OCI-LY1 (cell line): ENCODE measurements at regions not wholly inside any gene's neighbourhood (a gene's known extent, or its start where the extent isn't known, plus 50 kb on each side); places are given as distances from the start of the nearest gene placed in this dataset.
"Not testable (repeated sequence)": the region's sequence is repeated elsewhere in the genome, so short reads cannot be mapped to it uniquely, and the experiment has no call there.

Source experiments
- H2AFZ ChIP-seq: fragments of 200-600 bp; sonication (generic), shearing (Covaris generic); 2 replicates; pipeline ENCODE4 v1.6.0; 2014; ENCODE audit warnings: antibody characterized with exemption, mild to moderate bottlenecking, low read length
- H3F3A ChIP-seq: fragments of 200-600 bp; sonication (generic), shearing (Covaris generic); 2 replicates; pipeline ENCODE4 v1.6.0; 2014; ENCODE audit warnings: mild to moderate bottlenecking, antibody characterized with exemption, low read length, moderate library complexity; ENCODE audit not compliant: insufficient read depth
- H3K27ac ChIP-seq: fragments of 200-600 bp; sonication (generic); 2 replicates; pipeline ENCODE4 v1.5.1; 2014; ENCODE audit warnings: low read length, mixed run types, mild to moderate bottlenecking, low read depth; ENCODE audit not compliant: poor library complexity, severe bottlenecking
- H3K27me3 ChIP-seq: fragments of 200-600 bp; sonication (generic); 2 replicates; pipeline ENCODE4 v1.6.0; 2014; ENCODE audit warnings: antibody characterized with exemption, mild to moderate bottlenecking, low read length, moderate library complexity; ENCODE audit not compliant: insufficient read depth
- H3K36me3 ChIP-seq: fragments of 200-600 bp; sonication (generic); 2 replicates; pipeline ENCODE4 v1.6.1; 2014; ENCODE audit warnings: mild to moderate bottlenecking, antibody characterized with exemption, low read length, moderate library complexity, mixed read lengths; ENCODE audit not compliant: insufficient read depth
- H3K4me1 ChIP-seq: fragments of 200-600 bp; sonication (generic); 2 replicates; pipeline ENCODE4 v1.5.1; 2014; ENCODE audit warnings: mild to moderate bottlenecking, low read length, moderate library complexity; ENCODE audit not compliant: insufficient read depth, severe bottlenecking
- H3K4me2 ChIP-seq: fragments of 200-600 bp; sonication (generic), shearing (Covaris generic); 2 replicates; pipeline ENCODE4 v1.6.1; 2014; ENCODE audit warnings: low read length
- H3K4me3 ChIP-seq: fragments of 200-600 bp; sonication (generic); 2 replicates; pipeline ENCODE4 v1.5.1; 2014; ENCODE audit warnings: low read length, low read depth, mild to moderate bottlenecking, mixed read lengths; ENCODE audit not compliant: poor library complexity, severe bottlenecking
- H3K79me2 ChIP-seq: fragments of 200-600 bp; shearing (Covaris generic); 2 replicates; pipeline ENCODE4 v1.6.1; 2016; ENCODE audit warnings: mixed run types, low read length, mixed read lengths; ENCODE audit not compliant: insufficient read depth
- H3K9ac ChIP-seq: fragments of 200-600 bp; sonication (generic), shearing (Covaris generic); 2 replicates; pipeline ENCODE4 v1.6.1; 2014; ENCODE audit warnings: mild to moderate bottlenecking, low read length, mixed read lengths
- H3K9me2 ChIP-seq: fragments of 200-600 bp; sonication (generic), shearing (Covaris generic); 2 replicates; pipeline ENCODE4 v1.6.1; 2014; ENCODE audit warnings: low read depth, mild to moderate bottlenecking, low read length, mixed read lengths
- H3K9me3 ChIP-seq: fragments of 200-600 bp; shearing (Covaris generic); 2 replicates; pipeline ENCODE4 v1.6.1; 2014; ENCODE audit warnings: low read length, mixed read lengths
- H4K20me1 ChIP-seq: fragments of 200-600 bp; sonication (generic), shearing (Covaris generic); 2 replicates; pipeline ENCODE4 v1.6.0; 2016; ENCODE audit warnings: mild to moderate bottlenecking, low read length; ENCODE audit not compliant: insufficient read depth
- EZH2 ChIP-seq: fragments of 200-600 bp; sonication (generic), shearing (Covaris generic); IDR thresholded peaks from 2 replicates; pipeline ENCODE4 v1.8.0; 2017; ENCODE audit warnings: borderline replicate concordance, mixed run types, mild to moderate bottlenecking, antibody characterized with exemption, low read length, moderate library complexity, mixed read lengths
- TF ChIP-seq, protein P1 (sequence below): fragments of 200-600 bp; sonication (generic), shearing (Covaris generic); IDR thresholded peaks from 2 replicates; pipeline ENCODE4 v1.5.1; 2017; ENCODE audit warnings: mild to moderate bottlenecking, antibody characterized with exemption, low read length, moderate library complexity, mixed read lengths

DNA sequence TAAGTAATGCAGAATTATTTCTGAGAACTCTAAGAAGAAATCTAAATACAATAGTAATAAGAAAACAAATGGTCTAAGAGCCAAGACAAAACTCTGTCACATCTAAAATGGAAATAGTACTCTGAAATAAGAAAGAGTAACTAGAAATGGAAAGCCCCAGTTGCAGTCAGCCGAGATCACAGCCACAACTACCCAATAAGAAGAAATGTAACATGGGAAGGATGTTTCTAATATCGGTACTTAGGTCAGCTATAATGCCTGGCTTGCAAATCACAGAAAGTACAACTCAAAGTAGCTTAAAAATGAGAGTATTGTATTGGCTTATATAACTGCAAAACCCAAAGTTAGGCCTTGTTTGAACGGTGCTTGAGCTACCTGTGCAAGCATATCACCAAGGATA is 58.6 kb upstream of the USP25 start:
- no peaks in the 10 kb centered on the region for H4K20me1 ChIP-seq
- H3K4me2 ChIP-seq = no peak overlapping the region
- no peak overlapping the region for H3K27ac ChIP-seq
- H3K4me1 ChIP-seq = no peaks in the 10 kb centered on the region
- H2AFZ ChIP-seq = no peak overlapping the region
- no peaks in the 10 kb centered on the region for H3K79me2 ChIP-seq
- TF ChIP-seq, protein P1, sequence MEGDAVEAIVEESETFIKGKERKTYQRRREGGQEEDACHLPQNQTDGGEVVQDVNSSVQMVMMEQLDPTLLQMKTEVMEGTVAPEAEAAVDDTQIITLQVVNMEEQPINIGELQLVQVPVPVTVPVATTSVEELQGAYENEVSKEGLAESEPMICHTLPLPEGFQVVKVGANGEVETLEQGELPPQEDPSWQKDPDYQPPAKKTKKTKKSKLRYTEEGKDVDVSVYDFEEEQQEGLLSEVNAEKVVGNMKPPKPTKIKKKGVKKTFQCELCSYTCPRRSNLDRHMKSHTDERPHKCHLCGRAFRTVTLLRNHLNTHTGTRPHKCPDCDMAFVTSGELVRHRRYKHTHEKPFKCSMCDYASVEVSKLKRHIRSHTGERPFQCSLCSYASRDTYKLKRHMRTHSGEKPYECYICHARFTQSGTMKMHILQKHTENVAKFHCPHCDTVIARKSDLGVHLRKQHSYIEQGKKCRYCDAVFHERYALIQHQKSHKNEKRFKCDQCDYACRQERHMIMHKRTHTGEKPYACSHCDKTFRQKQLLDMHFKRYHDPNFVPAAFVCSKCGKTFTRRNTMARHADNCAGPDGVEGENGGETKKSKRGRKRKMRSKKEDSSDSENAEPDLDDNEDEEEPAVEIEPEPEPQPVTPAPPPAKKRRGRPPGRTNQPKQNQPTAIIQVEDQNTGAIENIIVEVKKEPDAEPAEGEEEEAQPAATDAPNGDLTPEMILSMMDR = no peak
- H3K9me3 ChIP-seq = no peaks in the 10 kb centered on the region
- no peaks in the 10 kb centered on the region for H3K27me3 ChIP-seq
- no peaks in the 10 kb centered on the region for H3K9me2 ChIP-seq
- no peak overlapping the region for H3K4me3 ChIP-seq
- no peaks in the 10 kb centered on the region for H3K36me3 ChIP-seq
- no peaks in the 10 kb centered on the region for H3F3A ChIP-seq
- no peak overlapping the region for H3K9ac ChIP-seq

DNA sequence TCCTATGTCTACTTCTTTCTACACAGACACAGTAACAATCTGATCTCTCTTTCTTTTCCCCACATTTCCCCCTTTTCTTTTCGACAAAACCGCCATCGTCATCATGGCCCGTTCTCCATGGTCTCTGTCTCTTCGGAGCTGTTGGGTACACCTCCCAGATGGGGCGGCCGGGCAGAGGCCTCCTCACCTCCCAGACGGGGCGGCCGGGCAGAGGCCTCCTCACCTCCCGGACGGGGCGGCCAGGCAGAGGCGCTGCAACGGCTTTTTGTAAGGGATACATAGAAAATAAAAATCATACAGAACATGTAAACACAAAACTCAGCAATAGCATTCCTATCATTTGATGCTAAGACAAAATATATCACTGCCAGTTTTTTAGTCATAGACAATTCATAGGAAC is 57.2 kb upstream of the USP25 start:
- not testable (repeated sequence) for H3K9me3 ChIP-seq, H3F3A ChIP-seq, H3K27ac ChIP-seq, H3K36me3 ChIP-seq, H3K4me1 ChIP-seq, H3K9ac ChIP-seq, H4K20me1 ChIP-seq, H3K79me2 ChIP-seq, H3K9me2 ChIP-seq, H3K4me3 ChIP-seq, H3K27me3 ChIP-seq, H2AFZ ChIP-seq, H3K4me2 ChIP-seq

DNA sequence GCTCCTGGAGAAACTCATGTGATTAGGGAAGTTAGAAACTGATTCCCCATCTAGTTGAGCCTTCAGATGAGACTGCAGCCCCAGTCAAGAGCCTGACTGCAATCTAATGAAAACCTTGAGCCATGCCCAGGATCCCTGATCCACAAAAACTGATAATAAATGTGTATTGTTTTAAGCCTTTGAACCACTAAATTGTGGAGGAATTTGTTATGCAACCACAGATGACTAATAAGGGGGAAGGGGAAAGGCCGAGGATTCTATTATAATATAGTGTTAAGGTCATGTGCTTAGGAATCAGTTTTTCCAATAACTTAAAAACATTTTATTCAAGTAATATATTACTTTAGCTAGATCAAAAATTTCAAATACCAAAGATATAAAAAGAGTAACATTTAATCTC is 52.8 kb upstream of the USP25 start:
- Histone ChIP-seq H3K9me3 (no peaks in the 10 kb centered on the region), H3K36me3 (no peaks in the 10 kb centered on the region), H3K9me2 (no peaks in the 10 kb centered on the region), H3K79me2 (no peaks in the 10 kb centered on the region), H3K4me2 (no peak overlapping the region), H3F3A (no peaks in the 10 kb centered on the region), H4K20me1 (no peaks in the 10 kb centered on the region), H3K27ac (no peak overlapping the region), H3K4me3 (no peak overlapping the region), H3K27me3 (no peaks in the 10 kb centered on the region), H3K9ac (no peak overlapping the region), H2AFZ (no peak overlapping the region), H3K4me1 (no peaks in the 10 kb centered on the region)
- no peak for TF ChIP-seq EZH2
- TF ChIP-seq, protein P1 = no peak

DNA sequence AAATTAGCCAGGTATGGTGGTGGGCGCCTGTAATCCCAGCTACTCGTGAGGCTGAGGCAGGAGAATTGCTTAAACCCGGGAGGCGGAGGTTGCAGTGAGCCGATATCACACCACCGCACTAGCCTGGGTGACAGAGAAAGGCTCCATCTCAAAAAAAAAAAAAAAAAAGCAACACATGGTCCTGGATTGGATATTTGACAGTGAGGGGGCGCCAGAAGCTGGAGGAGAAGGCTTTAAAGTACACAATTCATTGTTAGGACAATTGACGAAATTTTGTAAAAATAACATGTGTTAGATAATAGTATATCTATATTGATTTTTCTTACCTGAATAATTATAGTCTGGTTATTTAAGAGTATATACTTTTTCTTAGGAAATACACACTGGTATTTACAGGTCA is 50.2 kb upstream of the USP25 start:
- H3K27me3 ChIP-seq = no peaks in the 10 kb centered on the region
- TF ChIP-seq, protein P1 = peak; percentile 8; the same call in 1 of the 2 replicates
- no peak for TF ChIP-seq EZH2

More for the DNA sequence above, 50.2 kb upstream of the USP25 start:
- Histone ChIP-seq H3K9me3 (no peaks in the 10 kb centered on the region), H3K4me3 (no peak overlapping the region), H2AFZ (no peak overlapping the region), H3K9ac (no peak overlapping the region), H3K27ac (no peak overlapping the region), H3F3A (no peaks in the 10 kb centered on the region), H3K9me2 (no peaks in the 10 kb centered on the region), H3K4me2 (no peak overlapping the region), H3K79me2 (no peaks in the 10 kb centered on the region), H4K20me1 (no peaks in the 10 kb centered on the region), H3K4me1 (no peaks in the 10 kb centered on the region), H3K36me3 (no peaks in the 10 kb centered on the region)
